ENCODE measurements at regions not wholly inside any gene's neighbourhood (a gene's known extent, or its start where the extent isn't known, plus 50 kb on each side); places are given as distances from the start of the nearest gene placed in this dataset.
A peak's percentile ranks its signal among the peaks of the same experiment; 100 is the strongest.

DNA sequence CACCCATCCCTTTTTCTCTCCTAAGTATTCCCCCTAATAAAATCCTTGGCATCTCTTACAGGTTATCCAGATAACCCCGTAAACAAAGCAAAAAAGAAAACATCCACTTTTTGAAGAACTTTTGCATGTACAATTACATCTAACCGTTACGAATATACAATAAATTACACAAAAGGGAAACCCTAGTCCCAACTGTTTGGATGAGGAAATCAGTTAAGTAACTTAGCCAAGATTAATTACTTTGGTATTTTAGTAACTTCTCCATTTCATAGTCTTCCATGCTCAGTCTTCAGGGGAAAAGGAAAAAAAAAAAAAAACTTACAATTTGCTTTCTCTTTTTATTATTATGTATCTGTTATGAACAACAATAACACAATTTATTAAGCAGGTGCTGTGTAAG lies 212.9 kb downstream of the ACTL7B start:
- DNase-seq, result no peak

DNA sequence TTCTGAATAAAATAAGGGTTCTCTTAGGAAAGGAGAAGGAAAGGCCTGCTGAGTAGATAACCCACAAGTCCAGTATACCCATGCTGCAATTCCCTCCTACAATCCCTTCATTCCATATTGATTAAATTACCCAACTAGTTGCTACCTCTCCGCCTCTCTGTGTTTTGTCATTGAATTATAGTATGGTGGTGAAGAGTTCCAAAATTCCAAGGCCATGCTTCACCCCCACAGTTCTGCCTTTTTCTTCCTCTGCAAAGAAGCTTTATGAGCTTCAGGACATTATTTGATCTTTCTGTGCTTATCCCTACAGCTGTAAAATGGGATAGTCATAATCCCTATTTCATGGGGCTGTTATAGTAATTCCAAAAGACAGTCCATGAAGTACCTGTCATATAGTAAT lies 215.6 kb downstream of the ACTL7B start:
- no peak for DNase-seq

DNA sequence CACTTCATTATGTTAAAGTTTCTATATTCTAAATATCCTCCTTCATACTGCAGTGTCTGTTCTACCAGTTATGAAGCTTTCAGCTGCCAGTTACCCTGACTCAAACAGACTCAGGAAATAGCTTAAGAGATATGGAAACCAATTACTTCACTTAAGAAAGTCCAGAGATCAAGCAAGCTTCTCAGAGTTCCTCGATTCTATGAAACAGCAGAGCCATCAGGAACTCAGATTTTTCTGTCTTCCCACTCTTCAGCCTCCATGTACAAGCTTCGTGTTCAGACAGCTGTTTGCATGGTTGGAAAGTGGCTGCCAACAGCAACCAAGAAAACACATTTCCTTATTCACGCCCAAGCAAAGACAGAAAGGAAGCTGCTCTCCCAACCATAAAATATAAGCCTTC lies 216.1 kb downstream of the ACTL7B start:
- no peak for DNase-seq

DNA sequence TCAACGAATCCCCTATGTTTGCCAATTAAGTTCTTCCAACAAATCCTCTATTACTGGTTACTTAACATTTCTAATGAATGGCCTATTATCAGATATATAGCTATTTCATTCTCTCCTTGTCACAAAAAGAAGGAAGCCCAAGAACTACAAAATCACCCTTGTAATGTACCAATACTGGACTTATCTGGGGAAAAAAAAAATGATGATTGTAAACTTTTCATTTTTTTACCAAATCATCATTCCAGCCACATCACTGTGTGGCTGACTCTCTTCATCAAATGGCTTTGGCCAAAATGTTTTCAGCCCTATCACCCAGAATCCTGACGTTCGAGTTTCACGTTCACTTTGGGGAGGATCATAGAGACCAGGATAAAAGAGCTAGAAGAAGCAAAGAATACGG lies 216.7 kb downstream of the ACTL7B start:
- DNase-seq, result no peak

DNA sequence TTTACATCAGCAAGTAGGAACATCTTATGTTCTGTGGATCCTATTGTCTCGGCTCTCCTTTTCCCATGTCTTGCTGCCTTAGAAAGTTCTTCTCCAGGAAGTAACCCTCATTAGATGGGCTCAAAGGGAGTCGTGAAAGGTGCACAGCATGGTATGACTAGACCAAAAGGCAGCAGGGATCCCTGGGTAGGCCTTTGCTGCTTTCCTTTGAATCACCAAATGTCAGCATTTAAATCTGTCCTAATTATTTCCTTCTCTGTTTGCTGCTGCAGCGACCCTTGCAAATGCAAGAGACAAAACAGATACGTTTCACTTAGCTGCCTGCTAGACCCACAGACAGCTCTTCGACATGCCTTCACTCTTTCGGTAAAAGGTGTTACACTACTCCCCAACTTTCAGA lies 218.4 kb downstream of the ACTL7B start:
- DNase-seq, result no peak

DNA sequence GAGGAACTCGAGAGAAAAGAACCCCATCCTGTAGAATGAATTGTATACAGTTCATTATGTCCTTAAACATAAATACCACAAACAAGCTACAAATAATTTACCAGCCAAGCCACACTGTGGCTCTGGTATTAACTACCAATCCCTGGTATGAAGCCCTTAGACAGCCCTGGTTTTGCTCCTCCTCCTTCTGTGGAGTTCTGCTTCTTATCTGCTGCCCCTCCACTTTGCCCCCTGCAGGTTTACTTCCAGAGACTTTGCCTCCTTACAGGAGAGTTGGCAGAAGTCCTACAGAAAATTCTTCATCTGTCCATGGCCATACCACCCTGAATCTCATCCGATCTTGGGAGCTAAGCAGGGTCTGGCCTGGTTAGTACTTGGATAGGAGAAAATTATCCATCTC lies 219.8 kb downstream of the ACTL7B start:
- DNase-seq, result no peak

DNA sequence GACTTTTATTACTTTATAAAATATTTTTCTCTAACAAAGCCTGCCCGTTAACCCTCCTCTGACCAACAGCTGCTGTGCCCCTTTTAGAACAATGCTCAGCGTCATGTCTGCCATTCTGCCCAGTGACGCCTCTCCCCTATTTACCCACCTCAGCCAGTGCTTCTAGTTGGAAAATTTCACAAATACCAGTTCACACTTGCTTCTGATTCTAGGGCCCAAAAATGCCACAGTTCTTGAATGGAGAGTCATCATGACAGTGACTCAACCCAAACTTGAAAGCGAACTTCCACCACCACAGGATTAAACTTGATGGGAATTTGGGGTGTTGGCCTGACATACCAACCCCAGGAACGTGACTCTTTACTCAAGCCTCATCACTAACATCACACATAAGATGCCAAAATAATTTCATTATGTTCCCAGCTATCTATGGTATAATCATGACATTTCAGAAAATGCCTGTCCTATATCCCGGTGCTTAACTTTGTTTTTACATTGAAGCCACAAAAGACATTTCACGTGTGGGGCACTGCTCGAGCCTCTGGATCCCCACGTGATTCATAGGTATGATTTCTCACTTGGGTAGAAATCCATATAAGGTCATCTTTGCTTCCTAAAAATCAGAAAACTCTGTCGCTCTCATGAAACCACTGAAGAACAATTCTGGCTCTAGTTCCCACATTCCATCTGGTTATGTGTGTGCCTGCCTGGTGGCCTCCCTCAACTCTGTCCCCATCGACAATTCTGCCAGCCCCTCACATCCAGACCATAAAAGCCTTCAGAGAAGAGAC lies 220.9 kb downstream of the ACTL7B start:
- no peak for DNase-seq

DNA sequence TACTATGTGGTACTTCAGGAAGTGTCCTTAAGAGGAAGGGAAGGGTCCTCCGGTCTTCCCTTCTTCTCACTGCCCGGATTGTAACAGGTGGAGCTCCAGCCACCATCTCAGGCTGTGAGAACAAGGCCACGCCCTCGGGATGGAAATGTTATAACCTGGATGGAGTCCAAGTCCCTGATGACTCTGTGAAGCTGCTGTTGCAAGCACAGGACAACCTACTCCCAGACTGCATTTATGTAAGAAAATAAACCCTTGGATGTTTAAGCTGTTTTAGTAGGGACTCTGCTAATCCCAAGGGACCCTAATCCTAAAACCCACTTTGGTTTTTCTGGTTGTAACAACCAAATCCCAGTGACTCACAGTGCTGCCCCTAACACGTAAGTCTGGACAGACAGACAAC lies 221.6 kb downstream of the ACTL7B start:
- DNase-seq, result peak; percentile 39

DNA sequence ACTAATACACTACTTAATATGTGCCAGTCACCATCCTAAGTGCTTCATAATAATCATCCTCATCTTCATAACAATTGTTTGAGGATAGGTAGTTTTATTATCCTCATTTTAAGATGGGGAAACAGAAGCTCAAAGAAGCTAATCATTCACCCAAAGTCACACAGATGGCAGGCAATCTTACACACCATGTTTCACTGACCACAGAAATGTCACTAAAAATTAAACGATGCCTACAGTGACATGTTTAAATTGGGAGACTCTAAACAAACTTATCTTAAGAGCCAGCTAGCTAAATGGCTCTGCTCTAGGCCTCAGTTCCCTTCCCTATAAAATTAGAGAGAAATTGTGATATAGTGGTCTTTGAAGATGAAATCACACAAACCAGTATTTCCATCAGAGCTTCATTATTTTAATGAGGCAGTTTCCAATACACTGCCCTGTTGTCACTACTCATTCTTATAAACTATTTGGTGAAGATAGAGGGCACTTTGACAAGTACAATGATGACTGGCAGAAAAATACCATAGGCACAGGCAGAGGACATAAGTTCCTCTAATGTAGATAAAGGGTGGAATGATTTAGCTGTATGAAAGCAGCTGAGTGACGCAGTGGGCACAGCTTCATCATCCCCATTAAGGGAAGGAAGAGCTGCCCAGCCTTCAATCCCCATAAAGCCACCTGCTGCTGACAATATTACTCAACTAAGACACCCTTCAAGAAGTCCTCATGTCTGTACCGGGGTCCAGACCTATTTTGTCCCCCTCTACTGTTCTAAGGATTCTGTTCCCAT lies 224.1 kb downstream of the ACTL7B start:
- DNase-seq, result no peak

DNA sequence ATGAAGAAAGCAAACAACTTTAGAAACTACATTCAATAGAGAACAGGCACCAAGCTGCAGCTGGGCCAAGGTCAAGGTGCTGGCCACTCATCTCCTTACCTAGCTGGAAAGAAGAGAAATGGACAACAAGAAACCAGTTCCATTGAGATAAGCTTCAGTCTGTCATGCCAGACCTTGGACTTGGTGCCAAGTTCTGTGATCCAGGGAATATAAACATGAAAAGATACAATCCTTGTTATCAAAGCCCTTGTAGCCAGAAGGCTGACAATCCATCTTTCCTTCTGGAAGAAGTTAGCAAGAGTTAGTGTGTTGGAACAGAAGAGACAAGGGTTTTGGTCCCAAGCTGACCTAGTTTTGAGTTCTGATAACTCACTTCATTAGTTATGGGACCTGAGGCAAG lies 227.5 kb downstream of the ACTL7B start:
- DNase-seq, result no peak

DNA sequence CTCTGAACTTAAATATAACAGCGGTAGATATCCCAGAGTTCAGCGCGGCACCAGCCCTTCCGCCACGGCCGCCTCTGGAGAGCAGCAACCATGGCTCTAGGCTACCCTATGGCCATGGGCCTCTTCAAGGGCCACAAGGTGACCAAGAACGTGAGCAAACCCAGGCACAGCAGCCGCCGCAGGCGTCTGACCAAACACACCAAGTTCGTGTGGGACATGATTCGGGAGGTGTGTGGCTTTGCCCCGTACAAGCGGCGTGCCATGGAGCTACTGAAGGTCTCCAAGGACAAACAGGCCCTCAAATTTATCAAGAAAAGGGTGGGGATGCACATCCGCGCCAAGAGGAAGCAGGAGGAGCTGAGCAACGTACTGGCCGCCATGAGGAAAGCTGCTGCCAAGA lies 229.0 kb downstream of the ACTL7B start:
- DNase-seq, result no peak

DNA sequence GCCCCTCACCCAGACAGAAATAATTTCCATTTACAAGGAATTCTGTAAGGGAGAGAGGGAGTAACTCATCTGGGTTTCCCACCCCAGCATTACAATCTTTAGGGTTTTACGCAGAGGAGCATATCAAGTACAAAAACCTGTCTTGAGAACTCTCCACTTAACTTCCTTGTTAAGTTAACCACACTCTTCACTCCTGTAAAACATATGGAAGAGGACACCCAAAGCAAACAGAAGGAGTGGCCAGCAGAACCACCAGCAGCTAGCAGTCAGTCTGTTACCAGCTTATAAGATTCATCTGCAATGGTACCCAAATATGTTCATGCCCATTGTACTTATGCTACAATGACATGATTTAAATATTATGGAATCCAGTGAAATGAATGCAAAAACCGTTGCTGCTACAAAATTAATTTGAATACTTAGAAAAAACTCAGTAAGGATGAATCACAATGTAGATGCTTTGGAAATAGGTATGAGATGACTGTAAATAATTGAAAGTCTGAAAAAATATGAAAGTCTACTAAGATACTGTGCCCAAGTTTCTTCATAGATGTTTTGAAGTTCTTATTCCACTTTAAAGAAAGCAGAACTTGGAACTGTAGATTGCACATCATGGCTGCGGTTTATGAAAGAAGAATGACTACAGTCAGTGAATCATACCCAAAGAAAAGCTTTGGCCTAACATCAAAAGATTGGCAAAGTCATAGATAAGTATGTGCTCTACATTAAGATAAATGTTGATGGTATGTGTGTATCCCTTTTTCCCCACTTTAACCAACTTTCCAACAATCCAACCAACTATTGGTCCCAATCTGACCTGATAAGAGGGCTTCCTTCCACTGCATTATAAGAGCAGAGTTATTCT lies 233.6 kb downstream of the ACTL7B start:
- no peak for DNase-seq

DNA sequence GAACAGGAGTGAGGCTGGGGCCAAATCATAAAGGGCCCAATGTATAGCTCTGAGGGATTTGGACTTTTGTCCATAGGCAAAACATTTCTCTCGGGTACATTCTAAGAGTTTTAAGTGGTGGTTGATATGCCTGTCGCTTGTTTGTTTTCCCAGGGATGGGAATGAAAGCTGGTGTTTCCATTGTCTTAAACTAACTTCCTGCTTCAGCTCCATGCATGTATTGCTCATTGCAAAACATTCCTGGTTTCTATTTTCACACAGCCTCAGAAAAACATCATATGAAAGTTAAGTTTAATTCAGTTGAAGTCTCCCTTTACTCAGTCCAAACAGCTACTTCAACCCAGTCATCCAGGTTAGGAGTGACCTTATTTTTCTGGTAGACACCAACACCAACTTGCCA lies 235.0 kb downstream of the ACTL7B start:
- DNase-seq, result no peak

DNA sequence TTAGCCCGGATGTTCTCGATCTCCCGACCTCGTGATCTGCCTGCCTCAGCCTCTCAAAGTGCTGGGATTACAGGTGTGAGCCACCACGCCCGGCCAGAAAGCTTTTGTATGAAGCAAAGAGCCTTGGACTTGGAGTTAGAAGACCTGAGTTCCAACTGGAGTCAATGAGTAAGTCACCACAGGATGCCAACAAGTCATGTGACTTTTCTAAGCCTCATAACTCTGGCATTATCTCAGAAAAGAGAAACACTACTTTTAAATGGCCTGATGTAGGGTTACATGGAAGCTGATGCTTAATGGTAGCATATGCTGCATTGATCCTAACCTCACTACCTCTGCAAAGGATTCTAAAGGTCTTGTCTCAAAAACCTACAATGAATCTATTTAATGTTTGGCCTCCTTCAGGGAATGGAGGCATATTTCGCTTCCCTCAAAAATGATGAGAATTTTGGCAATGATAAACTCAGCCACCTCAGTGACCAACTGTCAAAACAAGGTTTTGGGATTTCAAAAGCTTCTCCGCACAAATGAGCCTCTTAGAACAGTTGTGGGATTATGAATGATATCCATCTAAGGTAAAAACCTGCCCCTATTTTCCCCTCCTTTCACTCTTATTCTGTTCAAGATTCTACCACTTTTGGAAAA lies 236.8 kb downstream of the ACTL7B start:
- DNase-seq, result no peak

DNA sequence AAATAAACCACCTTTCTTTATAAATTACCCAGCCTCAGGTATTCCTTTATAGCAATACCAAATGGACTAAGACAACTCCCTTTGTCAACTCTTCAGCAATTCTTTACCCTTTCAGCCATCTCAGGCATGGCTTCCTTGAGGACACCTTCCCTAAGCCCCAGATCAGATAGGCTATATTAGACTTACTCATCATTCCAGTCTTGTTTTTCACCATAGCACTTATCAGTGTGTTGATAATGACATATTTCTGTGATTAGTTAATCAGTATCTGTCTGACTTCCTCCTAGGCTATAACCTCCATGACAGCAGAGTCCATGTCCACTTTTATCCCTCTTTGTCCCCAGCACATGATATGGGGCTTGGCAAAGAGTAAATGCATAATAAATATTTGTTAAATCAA lies 238.1 kb downstream of the ACTL7B start:
- DNase-seq, result no peak

DNA sequence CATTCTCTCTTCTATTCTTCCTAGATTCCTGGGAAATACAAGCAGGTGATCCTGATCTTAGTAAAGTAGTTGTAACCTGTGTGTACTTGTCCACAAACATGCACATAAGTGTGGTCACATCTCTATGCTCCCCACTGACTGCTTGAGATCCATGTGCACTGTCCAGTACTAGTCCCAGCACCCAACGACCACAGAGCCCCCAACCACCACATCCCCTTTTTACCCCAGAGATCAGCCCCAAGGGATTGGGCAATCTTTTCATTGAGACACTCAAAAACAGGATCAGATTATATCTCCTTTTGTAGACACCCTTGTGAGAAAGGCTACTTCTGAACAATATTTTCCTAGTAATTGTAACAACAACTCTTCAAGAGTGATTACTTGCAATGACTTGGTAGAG lies 240.6 kb downstream of the ACTL7B start:
- no peak for DNase-seq

DNA sequence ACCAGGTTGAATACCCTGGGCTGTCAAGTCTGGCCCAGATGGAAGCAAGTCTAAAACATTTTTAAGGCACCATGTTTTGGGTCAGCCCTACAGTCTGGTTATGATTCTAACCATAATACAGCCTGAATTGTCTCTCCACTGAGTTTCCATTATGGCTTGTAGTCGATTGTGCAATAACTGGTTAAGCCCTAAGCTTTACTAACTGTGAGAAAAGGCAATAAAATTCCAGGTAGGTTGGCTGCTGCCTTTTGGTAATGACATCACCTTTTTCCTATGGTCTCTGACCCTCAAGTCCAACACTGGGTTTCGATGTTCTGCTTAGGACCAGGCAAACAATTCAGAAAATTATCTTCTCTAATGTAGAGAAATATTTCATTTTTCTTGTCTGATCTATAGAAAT lies 243.3 kb downstream of the ACTL7B start:
- no peak for DNase-seq

DNA sequence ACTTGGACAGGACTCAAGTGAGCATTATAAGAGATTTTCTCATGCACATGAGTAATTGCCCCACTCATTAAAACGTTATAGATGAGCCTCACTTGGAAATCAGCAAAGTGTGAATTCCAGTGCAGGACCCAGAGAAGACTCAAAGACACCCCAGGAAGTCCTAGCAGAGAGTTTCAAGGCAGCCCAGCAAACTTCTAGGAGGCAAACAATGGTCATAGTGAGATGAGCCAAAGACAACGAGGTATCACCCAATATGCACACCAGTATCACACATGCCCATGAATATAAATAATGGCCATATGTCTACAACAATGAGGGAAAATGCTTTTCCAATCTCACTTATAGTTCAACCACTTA lies 245.9 kb downstream of the ACTL7B start:
- DNase-seq, result no peak

DNA sequence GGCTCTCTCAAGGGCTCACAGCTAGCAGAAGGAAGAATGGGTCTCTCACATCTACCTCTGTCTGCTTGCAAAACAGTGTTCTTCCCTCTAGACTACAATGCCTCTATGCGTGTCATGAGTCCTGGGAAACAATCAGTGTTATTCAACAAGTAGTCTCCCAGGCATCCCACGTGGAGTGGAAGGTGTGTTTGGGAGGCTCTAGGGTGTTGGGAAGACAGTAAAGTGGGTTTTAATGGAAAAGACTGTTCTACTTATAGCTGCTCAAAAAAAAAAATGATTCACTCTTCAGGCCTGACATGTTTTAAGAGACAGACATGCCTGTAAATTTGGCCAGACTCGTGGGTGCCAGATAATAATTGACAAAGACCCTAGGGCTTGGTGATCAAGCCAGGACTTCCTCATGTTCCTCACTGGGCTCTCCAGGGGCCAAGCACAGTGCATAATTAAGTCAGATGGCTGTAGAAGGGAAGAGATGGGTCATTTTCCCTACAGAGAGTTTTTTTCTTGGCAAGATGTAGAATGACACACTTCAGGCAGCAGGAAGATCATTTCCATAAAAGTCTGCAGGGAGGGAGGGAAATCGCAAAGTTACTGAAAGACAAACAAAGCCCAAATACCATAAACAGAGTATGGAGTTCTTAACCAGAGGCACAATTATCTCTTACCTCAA lies 246.4 kb downstream of the ACTL7B start:
- no peak for DNase-seq

DNA sequence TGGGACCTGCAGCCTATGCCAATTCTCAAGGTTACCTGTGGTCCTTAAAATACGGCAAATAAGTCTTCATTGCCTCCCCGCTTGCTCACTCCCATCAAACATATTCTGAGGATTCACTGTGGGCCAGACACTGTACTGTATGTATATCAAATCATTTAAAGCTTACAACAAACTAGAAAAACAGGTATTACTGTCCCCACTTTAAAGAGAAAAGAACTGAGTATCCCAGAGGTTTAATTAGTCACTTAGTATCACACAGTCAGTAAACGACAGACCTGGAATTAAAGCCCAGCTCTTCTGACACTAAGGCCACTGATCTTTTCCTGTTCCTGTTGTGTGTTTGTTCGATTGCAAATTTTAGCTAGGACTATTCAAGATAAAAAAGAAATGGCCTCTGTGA lies 248.2 kb downstream of the ACTL7B start:
- DNase-seq, result no peak

DNA sequence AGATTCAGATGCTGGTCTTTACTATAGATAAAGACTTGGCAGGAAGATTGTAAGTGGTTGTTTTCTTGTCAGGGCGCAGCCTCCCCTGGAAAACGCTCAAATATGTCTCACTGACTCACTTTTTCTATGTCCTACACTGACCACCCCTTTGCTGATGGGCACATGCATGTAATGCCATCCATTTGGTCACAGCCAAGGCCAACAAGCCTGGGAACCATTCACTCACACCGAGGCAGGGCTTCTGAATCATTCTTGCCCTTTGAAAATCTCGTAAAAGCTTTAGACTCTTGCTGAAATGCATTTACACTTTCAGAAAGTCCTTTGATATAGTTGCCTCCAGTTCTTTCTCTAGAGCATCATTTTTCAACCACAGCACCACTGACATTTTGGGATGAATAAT lies 249.4 kb downstream of the ACTL7B start:
- DNase-seq, result no peak

DNA sequence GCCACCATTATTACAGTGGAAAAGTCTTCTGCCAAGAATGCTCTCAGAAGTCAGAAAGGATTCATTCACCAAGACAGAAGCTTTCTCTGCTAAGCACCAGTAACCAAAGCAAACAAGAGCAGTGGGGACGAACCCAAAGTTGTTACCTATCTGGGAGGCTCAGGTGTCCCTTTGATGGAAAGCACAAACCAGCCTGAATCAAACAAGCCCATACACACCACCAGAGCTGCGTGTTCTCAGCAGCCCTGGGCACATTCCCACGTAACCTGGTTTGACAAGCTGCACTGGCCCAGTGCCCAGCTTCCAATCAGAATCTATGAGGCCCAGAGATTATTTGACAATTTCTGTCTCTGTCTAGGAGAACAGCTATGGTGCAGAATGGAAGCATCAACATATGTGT lies 252.6 kb downstream of the ACTL7B start:
- DNase-seq, result no peak

DNA sequence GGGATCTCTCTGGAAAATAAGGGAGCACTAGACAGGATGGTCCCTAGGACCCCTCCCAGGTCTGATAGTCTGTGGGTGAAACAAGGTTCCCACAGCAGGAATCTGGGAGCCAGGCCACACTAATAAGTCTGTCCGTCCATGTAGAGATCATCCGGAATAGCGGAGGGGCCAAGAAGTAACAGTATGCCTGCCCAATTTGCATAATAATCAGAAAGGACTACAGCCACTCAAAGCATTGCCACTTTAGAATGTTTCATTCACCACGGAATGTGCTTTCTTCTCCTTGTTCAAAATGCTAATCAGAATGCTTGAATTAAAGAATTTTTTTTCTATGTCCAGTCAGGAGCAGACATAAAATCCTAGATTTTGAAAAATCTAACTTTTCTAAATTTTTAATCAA lies 254.9 kb downstream of the ACTL7B start:
- DNase-seq, result no peak
